ENCODE measurements at regions not wholly inside any gene's neighbourhood (a gene's known extent, or its start where the extent isn't known, plus 50 kb on each side); places are given as distances from the start of the nearest gene placed in this dataset.

DNA sequence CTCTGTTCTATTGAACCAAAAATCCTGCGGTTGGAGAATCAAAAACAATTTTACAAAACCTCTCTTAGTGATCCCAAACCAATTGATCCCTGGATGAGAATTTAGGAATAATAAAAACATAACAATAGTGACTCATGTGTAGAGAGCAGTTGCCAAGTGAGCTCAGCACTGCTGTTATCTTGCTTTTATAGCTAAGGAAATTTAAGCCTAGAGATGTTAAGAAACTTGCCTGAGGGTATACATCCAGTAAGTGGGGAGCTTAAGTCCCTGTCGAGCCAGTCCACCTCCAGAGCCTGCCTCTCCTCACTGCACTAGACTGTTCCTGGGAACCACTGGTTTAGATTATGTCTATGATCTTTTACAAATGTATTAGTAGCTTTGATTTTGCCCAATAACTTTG lies 358.4 kb upstream of the LMCD1 start:
- Histone ChIP-seq H3K27ac (no peak overlapping the region), H3K4me1 (no peaks in the 10 kb centered on the region), H3K4me3 (no peak overlapping the region), H3K9me3 (no peaks in the 10 kb centered on the region), H3K36me3 (no peaks in the 10 kb centered on the region), H3K9ac (ENCODE audit: low read depth in 2 of 2, low read length in 2 of 2) (no peak overlapping the region), H3K27me3 (no peaks in the 10 kb centered on the region)
- no peak for DNase-seq
- TF ChIP-seq, protein P1, sequence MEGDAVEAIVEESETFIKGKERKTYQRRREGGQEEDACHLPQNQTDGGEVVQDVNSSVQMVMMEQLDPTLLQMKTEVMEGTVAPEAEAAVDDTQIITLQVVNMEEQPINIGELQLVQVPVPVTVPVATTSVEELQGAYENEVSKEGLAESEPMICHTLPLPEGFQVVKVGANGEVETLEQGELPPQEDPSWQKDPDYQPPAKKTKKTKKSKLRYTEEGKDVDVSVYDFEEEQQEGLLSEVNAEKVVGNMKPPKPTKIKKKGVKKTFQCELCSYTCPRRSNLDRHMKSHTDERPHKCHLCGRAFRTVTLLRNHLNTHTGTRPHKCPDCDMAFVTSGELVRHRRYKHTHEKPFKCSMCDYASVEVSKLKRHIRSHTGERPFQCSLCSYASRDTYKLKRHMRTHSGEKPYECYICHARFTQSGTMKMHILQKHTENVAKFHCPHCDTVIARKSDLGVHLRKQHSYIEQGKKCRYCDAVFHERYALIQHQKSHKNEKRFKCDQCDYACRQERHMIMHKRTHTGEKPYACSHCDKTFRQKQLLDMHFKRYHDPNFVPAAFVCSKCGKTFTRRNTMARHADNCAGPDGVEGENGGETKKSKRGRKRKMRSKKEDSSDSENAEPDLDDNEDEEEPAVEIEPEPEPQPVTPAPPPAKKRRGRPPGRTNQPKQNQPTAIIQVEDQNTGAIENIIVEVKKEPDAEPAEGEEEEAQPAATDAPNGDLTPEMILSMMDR (IDR thresholded peaks at IDR 0.05), result no peak
- intact Hi-C loops (cut with DNase I), result no loop called here

DNA sequence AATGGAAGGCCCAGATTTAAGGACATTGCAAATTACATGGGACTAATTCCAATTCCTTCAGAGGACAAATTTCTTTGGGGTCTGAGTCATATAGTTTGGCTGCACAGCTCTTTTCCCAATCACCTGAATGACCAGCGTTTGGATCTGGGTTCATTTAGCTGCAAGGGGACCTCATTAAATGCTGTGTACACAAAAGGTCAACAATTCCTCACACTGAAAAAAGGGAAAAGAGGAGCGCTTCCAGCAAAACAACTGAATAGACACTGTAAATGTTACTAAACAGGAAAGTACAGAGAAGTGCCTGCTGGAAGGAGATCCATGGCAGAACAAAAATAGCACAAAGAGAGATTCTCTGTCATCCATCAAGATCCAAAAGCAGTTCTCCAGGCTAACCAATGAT lies 356.0 kb upstream of the LMCD1 start:
- Histone ChIP-seq H3K36me3 (no peaks in the 10 kb centered on the region), H3K9ac (ENCODE audit: low read depth in 2 of 2, low read length in 2 of 2) (no peak overlapping the region), H3K9me3 (no peaks in the 10 kb centered on the region), H3K27me3 (no peaks in the 10 kb centered on the region), H3K27ac (no peak overlapping the region), H3K4me1 (no peaks in the 10 kb centered on the region), H3K4me3 (no peak overlapping the region)
- DNase-seq, result no peak
- TF ChIP-seq, protein P1 (IDR thresholded peaks at IDR 0.05), result no peak
- intact Hi-C loops (cut with DNase I), result no loop called here

DNA sequence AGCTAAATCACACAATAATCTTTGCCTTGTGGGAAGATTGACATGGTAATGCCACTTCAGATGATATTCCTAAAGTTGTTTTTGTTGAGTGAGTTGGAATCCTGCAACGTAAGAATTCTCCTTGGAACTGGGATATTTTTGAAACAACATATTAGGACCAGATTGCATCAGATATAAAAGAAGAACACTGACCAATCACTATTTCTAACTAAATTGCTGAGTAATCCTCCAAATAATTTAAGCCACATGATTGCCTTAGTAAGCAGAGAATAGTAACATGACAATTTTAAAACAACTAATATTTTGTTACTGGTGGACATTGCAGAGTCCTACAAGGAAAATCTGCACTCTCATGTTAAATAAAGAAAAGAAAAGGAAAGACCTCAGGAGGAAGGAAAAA lies 353.9 kb upstream of the LMCD1 start:
- H3K27me3 ChIP-seq, result no peaks in the 10 kb centered on the region
- no peaks in the 10 kb centered on the region for H3K9me3 ChIP-seq
- no peak for DNase-seq
- no peak overlapping the region for H3K27ac ChIP-seq
- H3K36me3 ChIP-seq, result no peaks in the 10 kb centered on the region
- TF ChIP-seq, protein P1 (IDR thresholded peaks at IDR 0.05), result no peak
- H3K4me3 ChIP-seq, result no peak overlapping the region
- intact Hi-C loops (cut with DNase I), result no loop called here
- H3K9ac ChIP-seq (ENCODE audit: low read depth in 2 of 2, low read length in 2 of 2), result no peak overlapping the region
- no peaks in the 10 kb centered on the region for H3K4me1 ChIP-seq

GRCh38 chr3:8152821-8153418 lies 348.7 kb upstream of the LMCD1 start:
- no peak overlapping the region for H3K9ac ChIP-seq (ENCODE audit: low read depth in 2 of 2, low read length in 2 of 2)
- no peaks in the 10 kb centered on the region for H3K4me1 ChIP-seq
- intact Hi-C loops (cut with DNase I), result no loop called here
- no peak for DNase-seq
- no peak overlapping the region for H3K4me3 ChIP-seq
- H3K27me3 ChIP-seq, result no peaks in the 10 kb centered on the region
- TF ChIP-seq, protein P1 (IDR thresholded peaks at IDR 0.05), result no peak
- H3K36me3 ChIP-seq, result no peaks in the 10 kb centered on the region
- no peak overlapping the region for H3K27ac ChIP-seq
- no peaks in the 10 kb centered on the region for H3K9me3 ChIP-seq

DNA sequence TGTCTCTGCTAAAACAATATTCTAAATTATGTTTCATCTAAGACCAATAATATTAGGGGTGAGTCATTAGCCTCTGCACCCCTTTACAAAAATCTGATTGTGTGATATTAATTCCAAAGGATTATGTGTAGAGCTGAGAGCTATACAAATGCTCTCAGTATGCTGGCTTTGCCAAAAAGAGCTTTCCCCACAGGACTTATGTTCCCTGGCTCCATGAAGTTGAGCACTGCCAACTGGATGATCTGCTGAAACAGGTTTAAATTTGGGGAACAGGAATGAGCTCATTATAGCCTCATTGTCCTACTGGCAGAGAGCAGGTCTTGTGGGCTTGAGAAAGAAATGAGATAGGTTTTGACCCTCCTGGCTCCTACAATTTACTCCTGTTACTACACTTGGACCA lies 347.8 kb upstream of the LMCD1 start:
- no peaks in the 10 kb centered on the region for H3K36me3 ChIP-seq
- no peak overlapping the region for H3K4me3 ChIP-seq
- H3K27ac ChIP-seq, result no peak overlapping the region
- no peak overlapping the region for H3K9ac ChIP-seq (ENCODE audit: low read depth in 2 of 2, low read length in 2 of 2)
- intact Hi-C loops (cut with DNase I), result no loop called here
- no peaks in the 10 kb centered on the region for H3K4me1 ChIP-seq
- H3K9me3 ChIP-seq, result no peaks in the 10 kb centered on the region
- no peaks in the 10 kb centered on the region for H3K27me3 ChIP-seq
- no peak for DNase-seq
- TF ChIP-seq, protein P1 (IDR thresholded peaks at IDR 0.05), result no peak
